ENCODE measurements at regions not wholly inside any gene's neighbourhood (a gene's known extent, or its start where the extent isn't known, plus 50 kb on each side); places are given as distances from the start of the nearest gene placed in this dataset.

- Mint-ChIP-seq H3K4me3 (no peak overlapping the region), H3K27ac (no peak overlapping the region), H3K27me3 (no peaks in the 10 kb centered on the region), H3K4me1 (ENCODE audit: low read depth) (no peaks in the 10 kb centered on the region), H3K9me3 (no peaks in the 10 kb centered on the region), H3K36me3 (ENCODE audit: low read depth) (no peaks in the 10 kb centered on the region)
Observed at GRCh38 chr3:5523125-5523524, 335.6 kb downstream of the EDEM1 start.

GRCh38 chr3:5531039-5531438 lies 343.5 kb downstream of the EDEM1 start:
- Mint-ChIP-seq H3K4me1 (ENCODE audit: low read depth) (no peaks in the 10 kb centered on the region), H3K27me3 (no peaks in the 10 kb centered on the region), H3K36me3 (ENCODE audit: low read depth) (no peaks in the 10 kb centered on the region), H3K27ac (no peak overlapping the region), H3K4me3 (no peak overlapping the region), H3K9me3 (no peaks in the 10 kb centered on the region)

- Mint-ChIP-seq H3K4me3 (no peak overlapping the region), H3K36me3 (ENCODE audit: low read depth) (no peaks in the 10 kb centered on the region), H3K27ac (no peak overlapping the region), H3K9me3 (no peaks in the 10 kb centered on the region), H3K27me3 (no peaks in the 10 kb centered on the region), H3K4me1 (ENCODE audit: low read depth) (no peaks in the 10 kb centered on the region)
Observed at GRCh38 chr3:5531741-5532290, 344.3 kb downstream of the EDEM1 start.

GRCh38 chr3:5540532-5540931 lies 353.0 kb downstream of the EDEM1 start:
- no peaks in the 10 kb centered on the region for H3K27me3 Mint-ChIP-seq
- no peak overlapping the region for H3K27ac Mint-ChIP-seq
- H3K36me3 Mint-ChIP-seq (ENCODE audit: low read depth) = no peaks in the 10 kb centered on the region
- peaks cover 17% of the 10 kb centered on the region for H3K9me3 Mint-ChIP-seq
- H3K4me1 Mint-ChIP-seq (ENCODE audit: low read depth) = no peaks in the 10 kb centered on the region
- no peak overlapping the region for H3K4me3 Mint-ChIP-seq

GRCh38 chr3:5542472-5542871 lies 355.0 kb downstream of the EDEM1 start:
- Mint-ChIP-seq H3K4me1 (ENCODE audit: low read depth) (no peaks in the 10 kb centered on the region), H3K27ac (no peak overlapping the region), H3K4me3 (no peak overlapping the region), H3K9me3 (peaks cover 17% of the 10 kb centered on the region), H3K27me3 (no peaks in the 10 kb centered on the region), H3K36me3 (ENCODE audit: low read depth) (no peaks in the 10 kb centered on the region)

GRCh38 chr3:5543047-5543446 lies 355.5 kb downstream of the EDEM1 start:
- Mint-ChIP-seq H3K4me3 (no peak overlapping the region), H3K27me3 (no peaks in the 10 kb centered on the region), H3K36me3 (ENCODE audit: low read depth) (no peaks in the 10 kb centered on the region), H3K9me3 (peaks cover 17% of the 10 kb centered on the region), H3K27ac (no peak overlapping the region), H3K4me1 (ENCODE audit: low read depth) (no peaks in the 10 kb centered on the region)

GRCh38 chr3:5545719-5546118 lies 358.2 kb downstream of the EDEM1 start:
- no peak overlapping the region for H3K27ac Mint-ChIP-seq
- no peaks in the 10 kb centered on the region for H3K36me3 Mint-ChIP-seq (ENCODE audit: low read depth)
- no peak overlapping the region for H3K4me3 Mint-ChIP-seq
- peaks cover 17% of the 10 kb centered on the region for H3K9me3 Mint-ChIP-seq
- H3K4me1 Mint-ChIP-seq (ENCODE audit: low read depth) = no peaks in the 10 kb centered on the region
- H3K27me3 Mint-ChIP-seq = peaks cover 3% of the 10 kb centered on the region

- Mint-ChIP-seq H3K36me3 (ENCODE audit: low read depth) (no peaks in the 10 kb centered on the region), H3K27ac (no peak overlapping the region), H3K9me3 (peaks cover 4% of the 10 kb centered on the region), H3K27me3 (peaks cover 8% of the 10 kb centered on the region), H3K4me1 (ENCODE audit: low read depth) (no peaks in the 10 kb centered on the region), H3K4me3 (no peak overlapping the region)
Observed at GRCh38 chr3:5553203-5553602, 365.7 kb downstream of the EDEM1 start.

- H3K4me3 Mint-ChIP-seq = no peak overlapping the region
- no peaks in the 10 kb centered on the region for H3K4me1 Mint-ChIP-seq (ENCODE audit: low read depth)
Observed at GRCh38 chr3:5554245-5554747, 366.8 kb downstream of the EDEM1 start.

GRCh38 chr3:5560199-5560598 lies 372.7 kb downstream of the EDEM1 start:
- no peak overlapping the region for H3K27ac Mint-ChIP-seq
- H3K4me1 Mint-ChIP-seq (ENCODE audit: low read depth) = no peaks in the 10 kb centered on the region
- H3K36me3 Mint-ChIP-seq (ENCODE audit: low read depth) = no peaks in the 10 kb centered on the region
- H3K4me3 Mint-ChIP-seq = no peak overlapping the region
- no peaks in the 10 kb centered on the region for H3K27me3 Mint-ChIP-seq
- H3K9me3 Mint-ChIP-seq = peaks cover 3% of the 10 kb centered on the region

More at GRCh38 chr3:5554245-5554747, 366.8 kb downstream of the EDEM1 start:
- Mint-ChIP-seq H3K27ac (no peak overlapping the region), H3K27me3 (peaks cover 8% of the 10 kb centered on the region), H3K9me3 (peaks cover 7% of the 10 kb centered on the region), H3K36me3 (ENCODE audit: low read depth) (no peaks in the 10 kb centered on the region)

- Mint-ChIP-seq H3K9me3 (peaks cover under 1% of the 10 kb centered on the region), H3K4me1 (ENCODE audit: low read depth) (no peaks in the 10 kb centered on the region), H3K4me3 (no peak overlapping the region), H3K36me3 (ENCODE audit: low read depth) (no peaks in the 10 kb centered on the region), H3K27me3 (no peaks in the 10 kb centered on the region), H3K27ac (no peak overlapping the region)
Observed at GRCh38 chr3:5563537-5564277, 376.2 kb downstream of the EDEM1 start.

- Mint-ChIP-seq H3K4me1 (ENCODE audit: low read depth) (no peaks in the 10 kb centered on the region), H3K36me3 (ENCODE audit: low read depth) (no peaks in the 10 kb centered on the region), H3K27me3 (no peaks in the 10 kb centered on the region), H3K27ac (no peak overlapping the region), H3K4me3 (no peak overlapping the region), H3K9me3 (no peaks in the 10 kb centered on the region)
Observed at GRCh38 chr3:5564278-5564666, 376.8 kb downstream of the EDEM1 start.

- H3K27me3 Mint-ChIP-seq = no peaks in the 10 kb centered on the region
- no peaks in the 10 kb centered on the region for H3K36me3 Mint-ChIP-seq (ENCODE audit: low read depth)
- H3K4me1 Mint-ChIP-seq (ENCODE audit: low read depth) = no peaks in the 10 kb centered on the region
- H3K9me3 Mint-ChIP-seq = no peaks in the 10 kb centered on the region
- H3K27ac Mint-ChIP-seq = no peak overlapping the region
- H3K4me3 Mint-ChIP-seq = no peak overlapping the region
Observed at GRCh38 chr3:5565026-5565425, 377.5 kb downstream of the EDEM1 start.

- H3K9me3 Mint-ChIP-seq = no peaks in the 10 kb centered on the region
- no peaks in the 10 kb centered on the region for H3K27me3 Mint-ChIP-seq
- no peaks in the 10 kb centered on the region for H3K4me1 Mint-ChIP-seq (ENCODE audit: low read depth)
- no peak overlapping the region for H3K4me3 Mint-ChIP-seq
- H3K27ac Mint-ChIP-seq = no peak overlapping the region
- H3K36me3 Mint-ChIP-seq (ENCODE audit: low read depth) = no peaks in the 10 kb centered on the region
Observed at GRCh38 chr3:5567113-5567512, 379.6 kb downstream of the EDEM1 start.

- Mint-ChIP-seq H3K4me3 (no peak overlapping the region), H3K27me3 (no peaks in the 10 kb centered on the region), H3K27ac (no peak overlapping the region), H3K36me3 (ENCODE audit: low read depth) (no peaks in the 10 kb centered on the region), H3K9me3 (no peaks in the 10 kb centered on the region), H3K4me1 (ENCODE audit: low read depth) (no peaks in the 10 kb centered on the region)
Observed at GRCh38 chr3:5568451-5568850, 380.9 kb downstream of the EDEM1 start.

GRCh38 chr3:5569152-5569551 lies 381.6 kb downstream of the EDEM1 start:
- H3K4me1 Mint-ChIP-seq (ENCODE audit: low read depth) = no peaks in the 10 kb centered on the region
- no peaks in the 10 kb centered on the region for H3K9me3 Mint-ChIP-seq
- H3K4me3 Mint-ChIP-seq = no peak overlapping the region
- no peaks in the 10 kb centered on the region for H3K36me3 Mint-ChIP-seq (ENCODE audit: low read depth)
- no peak overlapping the region for H3K27ac Mint-ChIP-seq
- H3K27me3 Mint-ChIP-seq = no peaks in the 10 kb centered on the region
